ENCODE measurements at regions not wholly inside any gene's neighbourhood (a gene's known extent, or its start where the extent isn't known, plus 50 kb on each side); places are given as distances from the start of the nearest gene placed in this dataset.
A peak's percentile ranks its signal among the peaks of the same experiment; 100 is the strongest.
"Not testable (repeated sequence)": the region's sequence is repeated elsewhere in the genome, so short reads cannot be mapped to it uniquely, and the experiment has no call there.

DNA sequence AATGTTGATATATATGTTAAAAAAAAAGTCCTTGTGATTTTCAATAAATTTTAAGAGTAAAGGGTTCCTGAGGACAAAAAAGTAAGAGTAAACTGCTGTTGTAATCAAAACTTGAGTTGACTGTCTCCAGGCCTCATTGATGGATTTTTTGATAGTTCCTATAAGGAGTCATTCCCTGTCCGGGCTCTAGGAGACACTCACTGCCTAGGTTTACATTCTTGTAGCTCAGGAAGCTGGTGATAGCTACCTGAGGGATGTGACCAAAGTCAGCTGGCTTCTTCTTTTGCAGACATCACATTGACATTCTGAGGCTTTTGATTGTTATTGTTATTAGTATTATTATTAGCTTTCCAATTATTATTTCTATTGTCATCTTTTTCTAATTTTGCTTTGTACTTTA, 116.5 kb upstream of the FBXL7 start:
- DNase-seq: no peak

DNA sequence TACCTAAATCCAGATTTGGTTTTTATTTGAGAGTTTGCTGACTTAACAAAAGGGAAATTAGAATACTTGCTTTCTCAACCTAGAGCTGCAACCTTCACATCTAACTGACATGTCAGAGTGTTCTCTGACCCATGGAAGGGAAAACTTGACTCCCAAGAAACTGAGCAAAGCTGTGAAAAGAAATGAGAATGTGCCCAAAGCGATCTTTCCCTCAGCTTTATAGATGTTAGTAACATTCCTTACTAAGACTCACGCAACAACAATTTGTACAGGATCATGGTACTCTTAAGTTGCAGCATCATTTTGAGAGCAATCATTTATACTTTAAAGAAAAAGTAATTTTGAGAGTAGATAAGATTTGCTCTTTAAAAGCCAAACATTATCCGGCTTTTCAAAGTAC, 117.0 kb upstream of the FBXL7 start:
- DNase-seq: no peak

DNA sequence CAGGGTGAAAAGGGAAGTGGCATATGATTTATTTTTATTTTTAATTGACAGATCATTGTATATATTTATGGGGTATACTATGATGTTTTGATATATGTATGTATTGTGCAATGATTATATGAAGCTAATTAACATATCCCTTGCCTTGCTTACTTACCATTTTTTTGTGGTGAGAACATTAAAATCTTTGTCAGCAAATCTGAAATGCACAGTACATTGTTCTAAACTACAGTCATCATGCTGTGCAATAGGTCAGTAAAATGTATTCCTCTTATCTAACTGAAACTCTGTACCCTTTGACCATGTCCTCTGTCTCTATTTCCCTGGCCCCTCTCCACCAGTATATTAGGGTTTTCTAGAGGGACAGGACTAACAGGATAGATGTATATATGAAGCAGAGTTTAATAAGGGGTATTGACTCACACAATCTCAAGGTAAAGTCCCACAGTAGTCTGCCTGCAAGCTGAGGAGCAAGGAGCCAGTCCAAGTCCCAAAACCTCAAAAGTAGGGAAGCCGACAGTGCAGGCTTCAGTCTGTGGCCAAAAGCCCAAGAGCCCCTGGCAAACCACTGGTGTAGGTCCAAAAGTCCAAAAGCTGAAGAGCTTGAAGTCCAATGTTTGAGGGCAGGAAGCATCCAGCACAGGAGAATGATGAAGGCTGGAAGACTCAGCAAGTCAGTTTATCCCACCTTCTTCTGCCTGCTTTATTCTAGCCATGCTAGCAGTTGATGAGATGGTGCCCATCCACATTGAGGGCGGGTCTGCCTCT, 122.2 kb upstream of the FBXL7 start:
- no peak for DNase-seq

DNA sequence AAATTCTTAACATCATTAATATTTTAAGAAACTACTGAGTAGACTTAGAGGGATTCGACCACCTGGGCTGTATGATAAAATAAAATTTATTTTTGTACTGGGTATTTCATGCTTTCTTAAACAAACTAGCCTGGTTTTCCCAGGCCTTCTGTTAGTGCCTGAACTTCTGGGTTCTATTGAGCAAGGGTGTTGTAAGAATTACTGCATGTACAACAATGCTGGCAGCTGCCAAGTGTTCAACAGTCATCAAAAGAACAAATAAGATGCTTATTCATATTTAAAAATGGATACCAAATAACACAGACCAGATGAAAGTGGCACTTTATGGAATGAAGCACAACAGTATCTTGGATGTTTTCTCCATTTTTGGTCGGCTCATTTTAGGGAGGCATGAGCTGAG, 123.2 kb upstream of the FBXL7 start:
- no peak for DNase-seq

DNA sequence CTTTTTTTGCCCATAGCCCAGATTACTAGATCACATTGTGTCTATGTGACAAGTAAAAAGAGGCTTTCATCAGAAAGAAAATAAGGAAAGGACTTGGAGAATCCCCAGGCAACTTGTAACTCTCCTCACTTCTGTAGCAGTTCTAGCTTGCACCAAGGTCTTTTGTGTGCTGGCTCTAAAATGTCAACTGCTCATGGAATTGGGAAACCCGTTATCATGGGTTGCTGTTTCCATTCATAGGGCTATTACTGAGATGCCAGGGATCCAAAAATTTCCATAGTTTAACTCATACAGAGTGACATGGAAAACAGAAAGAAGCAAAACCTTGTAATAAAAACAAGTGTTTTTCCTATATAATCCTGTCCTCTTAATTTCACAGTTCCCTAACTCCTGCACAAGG, 123.9 kb upstream of the FBXL7 start:
- no peak for DNase-seq

DNA sequence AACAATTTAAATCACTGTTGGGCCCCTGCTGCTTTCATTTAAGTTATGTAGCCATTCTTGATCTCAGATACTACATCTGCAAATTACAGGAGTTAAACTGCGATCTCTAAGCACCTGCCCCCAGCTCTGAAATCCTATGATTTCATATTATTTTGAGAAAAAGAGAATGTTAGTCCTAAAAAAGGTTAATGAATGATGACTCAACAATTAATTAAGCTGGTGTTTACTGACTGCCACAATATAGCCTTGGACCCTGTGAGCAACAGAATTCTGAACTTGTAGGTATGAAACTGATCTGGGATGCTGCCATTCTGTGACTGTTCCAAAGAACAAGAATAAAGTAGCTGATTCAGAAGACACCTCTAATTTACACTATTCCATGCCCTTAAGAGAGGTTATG, 124.4 kb upstream of the FBXL7 start:
- DNase-seq: no peak

DNA sequence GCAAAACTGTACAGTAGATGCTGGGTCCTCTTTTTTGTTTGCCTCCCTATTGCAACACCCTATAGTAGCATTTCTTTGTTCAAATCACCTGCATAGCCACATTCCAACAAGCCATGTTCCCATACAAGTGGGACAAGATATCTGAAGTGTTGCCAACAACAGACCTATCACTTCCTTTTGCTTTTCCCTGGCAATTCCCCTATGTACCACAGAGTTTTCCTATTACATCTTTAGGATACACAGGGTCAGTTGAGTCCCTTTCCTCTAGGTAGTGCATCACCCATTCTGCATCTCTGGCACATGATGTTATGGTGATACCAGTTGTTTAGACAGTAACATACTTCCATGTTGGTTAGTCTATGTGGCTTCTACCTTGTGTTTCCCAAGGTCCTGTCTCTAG, 125.1 kb upstream of the FBXL7 start:
- DNase-seq: no peak

DNA sequence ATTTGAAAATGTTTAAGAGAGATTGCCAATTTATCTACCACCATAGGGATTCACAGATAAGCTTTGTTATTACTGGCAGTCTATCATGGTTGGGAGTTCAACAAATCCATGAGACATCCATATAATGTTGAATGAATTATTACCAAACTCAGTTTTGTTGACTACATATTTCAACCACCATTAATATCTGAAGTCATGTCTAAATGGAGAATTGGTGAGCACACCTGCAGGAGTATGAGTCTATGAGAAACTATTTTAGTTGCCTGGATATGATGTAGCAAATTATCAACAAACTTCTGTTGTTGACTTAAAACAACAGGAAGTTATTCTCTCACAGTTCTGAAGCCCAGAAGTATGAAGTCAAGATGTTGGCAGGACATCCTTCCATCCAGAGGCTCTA, 126.8 kb upstream of the FBXL7 start:
- no peak for DNase-seq

DNA sequence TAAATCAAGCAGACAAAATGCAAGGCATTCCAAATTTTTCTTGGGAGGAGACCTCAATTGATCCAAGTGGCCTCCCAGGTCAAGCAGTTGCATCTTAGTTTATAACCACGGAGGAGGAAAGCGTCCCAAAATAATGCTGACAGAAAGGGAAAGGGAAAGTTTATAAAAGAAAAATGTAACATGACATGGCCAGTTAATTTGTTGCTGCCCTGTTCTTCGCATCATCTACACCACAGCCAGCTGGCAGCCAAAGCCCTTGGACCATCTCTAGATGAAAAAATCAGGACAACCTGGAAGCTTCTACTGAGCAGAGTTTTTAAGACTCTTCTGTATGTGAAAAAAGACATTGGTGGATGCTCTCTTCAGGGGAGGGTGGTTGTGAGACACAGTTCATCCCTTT, 128.8 kb upstream of the FBXL7 start:
- DNase-seq: peak; percentile 79

DNA sequence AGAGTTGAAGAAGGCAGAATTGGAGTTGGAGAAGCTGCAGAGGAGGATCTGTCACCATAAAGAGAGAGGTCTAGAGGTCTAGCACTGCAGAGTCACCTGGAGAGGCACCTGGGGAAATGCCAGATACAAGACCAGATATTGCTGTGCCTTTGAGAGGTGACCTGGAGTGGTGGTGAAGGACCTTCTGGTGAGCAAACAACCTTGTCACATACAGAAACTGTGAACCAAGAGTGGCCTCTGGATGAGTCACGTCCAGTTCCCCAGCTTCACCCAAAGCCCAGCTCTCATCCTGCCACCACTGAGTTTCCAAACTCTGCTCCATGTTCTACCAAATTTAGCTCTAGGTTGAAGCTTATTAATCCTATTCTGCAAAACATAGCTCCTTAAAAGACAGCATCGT, 131.1 kb upstream of the FBXL7 start:
- no peak for DNase-seq

DNA sequence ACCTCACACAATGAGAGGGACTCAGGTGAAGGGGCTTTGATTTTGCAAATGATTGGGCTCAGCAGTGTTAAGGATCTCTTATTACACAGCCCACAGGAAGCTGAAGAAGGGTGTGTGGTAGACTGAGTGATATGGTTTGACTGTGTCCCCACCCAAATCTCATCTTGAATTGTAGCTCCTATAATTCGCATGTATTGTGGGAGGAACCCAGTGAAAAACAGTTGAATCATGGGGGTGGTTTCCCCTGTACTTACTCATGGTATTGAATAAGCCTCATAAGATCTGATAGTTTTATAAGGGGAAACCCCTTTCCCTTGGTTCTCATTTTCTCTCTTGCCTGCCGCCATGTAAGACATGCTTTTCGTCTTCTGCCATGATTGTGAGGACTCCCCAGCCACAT, 132.5 kb upstream of the FBXL7 start:
- DNase-seq: no peak

DNA sequence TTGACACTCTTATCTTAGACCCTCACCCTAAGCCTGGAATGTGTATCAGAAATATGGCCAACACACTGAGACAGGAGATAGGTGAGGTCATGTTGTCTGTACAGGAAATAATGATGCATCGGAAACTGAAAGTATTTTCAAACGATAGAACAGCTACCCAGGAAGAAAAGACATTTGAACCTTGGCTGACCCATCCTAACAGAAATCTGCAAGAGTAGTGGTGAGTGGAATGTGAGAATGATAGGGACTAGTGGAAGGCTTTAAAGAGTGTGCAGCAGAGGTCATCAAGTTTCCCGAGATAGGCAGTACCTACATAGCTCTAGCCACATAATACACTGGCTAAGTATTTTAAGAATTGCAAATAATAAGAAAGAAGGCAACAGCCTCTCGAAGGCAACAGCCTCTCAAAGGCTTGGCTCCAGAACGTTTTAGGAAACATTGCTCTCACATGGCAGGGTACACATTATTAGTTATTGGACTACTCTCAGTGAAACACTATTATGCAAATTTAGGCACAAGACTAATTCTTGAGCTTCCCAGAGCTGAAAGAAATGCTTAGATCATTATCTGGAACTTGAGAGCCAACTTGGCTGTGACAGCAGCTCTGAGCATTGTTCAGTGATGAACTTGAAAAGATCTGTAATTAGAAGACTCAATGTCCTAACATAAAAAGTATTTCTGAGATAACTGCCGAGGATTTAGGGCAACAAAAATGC, 133.1 kb upstream of the FBXL7 start:
- DNase-seq: peak; percentile 55

DNA sequence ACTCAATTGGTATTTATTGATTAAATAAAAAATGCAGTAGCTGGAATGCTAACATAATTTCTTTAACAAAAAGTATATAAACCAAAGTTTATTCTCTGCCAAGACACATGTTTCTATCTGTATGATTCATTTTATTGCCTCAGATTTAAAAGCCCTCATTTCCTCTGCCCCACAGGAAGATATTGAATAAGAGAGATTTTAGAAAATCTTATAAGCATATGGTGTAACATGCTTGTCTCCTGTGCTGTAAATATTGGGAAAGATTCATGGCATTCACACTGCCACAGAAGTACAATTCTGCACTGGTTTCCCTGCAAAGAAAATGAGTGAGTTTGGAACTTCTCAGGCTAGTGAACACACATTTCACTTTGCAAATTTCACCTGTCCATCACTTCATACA, 134.9 kb upstream of the FBXL7 start:
- no peak for DNase-seq

DNA sequence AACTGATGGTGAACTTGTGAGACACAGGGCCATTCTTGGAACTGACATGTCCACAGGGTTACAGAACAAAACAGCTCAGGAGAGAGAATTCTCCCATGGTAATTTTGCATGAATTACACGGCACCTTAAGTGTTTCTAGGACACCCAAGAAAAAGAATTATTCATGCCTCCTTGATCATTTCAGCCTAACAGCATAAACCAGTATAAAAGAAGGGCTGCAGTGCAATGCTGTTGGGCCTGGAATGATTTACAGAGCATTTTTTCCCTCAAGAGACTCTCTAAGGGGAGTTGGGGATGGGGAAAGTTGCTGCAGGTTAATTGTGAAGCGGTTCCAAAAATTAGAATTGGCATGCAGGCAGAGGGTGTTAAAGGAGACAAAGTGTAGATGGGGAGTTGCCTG, 136.4 kb upstream of the FBXL7 start:
- no peak for DNase-seq

DNA sequence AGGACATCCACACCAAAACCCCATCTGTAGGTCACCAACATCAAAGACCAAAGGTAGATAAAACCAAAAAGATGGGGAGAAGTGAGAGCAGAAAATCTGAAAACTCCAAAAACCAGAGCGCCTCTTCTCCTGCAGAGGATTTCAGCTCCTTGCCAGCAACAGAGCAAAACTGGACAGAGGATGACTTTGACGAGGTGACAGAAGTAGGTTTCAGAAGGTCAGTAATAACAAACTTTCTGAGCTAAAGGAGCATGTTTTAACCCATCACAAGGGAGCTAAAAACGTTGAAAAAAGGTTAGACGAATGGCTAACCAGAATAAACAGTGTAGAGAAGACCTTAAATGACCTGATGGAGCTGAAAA, 142.9 kb upstream of the FBXL7 start:
- not testable (repeated sequence) for DNase-seq

DNA sequence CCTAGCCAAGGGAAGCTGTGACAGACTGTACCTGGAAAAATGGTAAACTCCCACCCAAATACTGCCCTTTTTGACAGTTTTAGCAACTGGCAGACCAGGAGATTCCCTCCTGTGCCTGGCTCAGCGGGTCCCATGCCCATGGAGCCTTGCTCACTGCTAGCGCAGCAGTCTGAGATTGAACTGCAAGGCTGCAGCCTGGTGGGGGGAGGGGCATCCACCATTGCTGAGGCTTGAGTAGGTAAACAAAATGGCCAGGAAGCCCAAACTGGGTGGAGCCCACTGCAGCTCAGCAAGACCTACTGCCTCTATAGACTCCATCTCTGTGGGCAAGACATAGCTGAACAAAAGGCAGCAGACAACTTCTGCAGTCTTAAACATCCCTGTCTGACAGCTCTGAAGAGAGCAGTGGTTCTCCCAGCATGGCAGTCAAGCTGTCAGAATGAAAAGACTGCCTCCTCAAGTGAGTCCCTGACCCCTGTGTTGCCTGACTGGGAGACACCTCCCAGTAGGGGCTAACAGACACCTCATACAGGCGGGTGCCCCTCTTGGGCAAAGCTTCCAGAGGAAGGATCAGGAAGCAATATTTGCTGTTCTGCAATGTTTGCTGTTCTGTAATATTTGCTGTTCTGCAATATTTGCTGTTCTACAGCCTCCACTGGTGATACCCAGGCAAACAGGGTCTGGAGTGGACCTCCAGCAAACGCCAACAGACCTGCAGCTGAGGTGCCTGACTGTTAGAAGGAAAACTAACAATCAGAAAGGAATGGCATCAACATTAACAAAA, 143.5 kb upstream of the FBXL7 start:
- DNase-seq: not testable (repeated sequence)

DNA sequence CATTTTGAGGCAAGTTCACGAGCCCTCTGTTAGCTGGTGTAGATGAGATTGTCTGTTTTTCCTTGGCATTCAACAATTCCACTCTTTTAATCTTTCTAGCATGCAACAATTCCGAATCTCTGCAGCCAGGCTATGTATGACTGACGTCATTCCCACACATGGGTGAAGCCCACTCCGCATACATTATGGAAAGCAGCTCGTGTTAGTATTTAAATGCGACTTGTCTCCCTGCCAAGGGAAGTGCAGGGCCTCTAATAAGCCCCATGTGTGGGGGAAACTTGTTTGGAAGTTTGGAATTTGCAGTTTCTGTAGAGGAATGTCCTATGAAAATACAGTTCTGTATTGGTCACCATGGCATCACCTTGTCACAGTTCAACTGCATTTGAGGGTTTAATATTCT, 146.0 kb upstream of the FBXL7 start:
- DNase-seq: no peak

DNA sequence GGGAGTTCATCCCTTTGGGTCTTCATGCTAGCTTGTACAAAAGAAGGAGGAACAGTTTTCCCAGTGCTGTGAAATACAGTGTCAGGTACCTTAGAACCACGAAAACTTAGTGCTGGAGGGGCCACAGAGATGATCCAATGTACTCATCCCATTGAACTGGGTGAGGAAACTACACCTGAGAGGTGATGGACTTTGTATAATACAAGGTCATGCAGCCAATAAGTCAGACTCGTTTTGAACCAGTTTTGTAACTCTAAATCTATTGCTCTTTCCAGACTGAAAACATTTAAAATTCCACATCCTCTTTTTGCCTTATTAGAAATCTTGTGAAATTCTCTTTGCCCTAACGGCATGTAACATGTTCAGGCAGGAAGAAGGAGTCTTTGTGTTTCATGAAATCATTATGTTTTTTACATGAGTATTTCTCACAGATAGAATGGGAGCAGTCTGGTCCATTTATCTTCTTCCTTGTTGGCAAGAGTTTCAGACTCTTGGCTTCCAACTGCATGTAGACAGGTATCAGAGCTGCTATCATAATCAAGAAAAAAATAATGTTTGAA, 146.8 kb upstream of the FBXL7 start:
- no peak for DNase-seq

DNA sequence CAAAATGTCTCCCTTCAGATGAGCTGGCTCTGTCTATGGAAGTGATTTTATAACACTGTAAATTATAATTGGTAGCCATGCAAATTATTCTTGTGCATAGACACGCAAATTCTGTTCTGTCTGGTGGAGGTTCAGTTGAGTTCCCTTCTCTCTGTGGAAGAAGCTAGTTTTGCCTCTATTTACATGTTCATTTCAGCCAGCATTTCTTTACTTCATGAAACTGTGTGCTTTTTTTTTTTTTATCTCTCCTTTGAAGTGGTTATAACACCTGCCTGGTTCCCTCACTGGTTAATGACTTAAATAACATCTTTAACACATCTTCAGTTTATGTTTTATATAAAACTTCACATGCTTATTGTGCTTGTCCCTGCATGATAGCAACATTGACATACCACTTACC, 149.4 kb upstream of the FBXL7 start:
- no peak for DNase-seq

DNA sequence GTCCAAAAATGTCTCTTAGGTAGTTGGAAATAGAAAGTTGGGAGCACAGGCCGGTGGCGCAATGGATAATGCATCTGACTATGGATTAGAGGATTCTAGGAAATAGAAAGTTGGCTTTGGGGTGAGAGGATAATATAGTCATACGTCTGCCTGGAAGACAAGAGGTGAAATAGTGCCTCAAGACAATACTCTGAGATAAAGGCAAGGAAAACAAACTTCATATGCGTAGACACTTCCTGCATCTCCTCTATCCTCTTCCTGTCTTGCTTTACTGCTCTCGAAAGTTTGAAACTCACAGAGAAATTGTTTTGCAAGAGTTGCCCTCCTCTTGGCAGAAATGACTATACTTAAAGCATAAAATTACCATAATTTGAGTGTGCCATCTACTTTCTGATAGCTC, 153.2 kb upstream of the FBXL7 start:
- DNase-seq: no peak

DNA sequence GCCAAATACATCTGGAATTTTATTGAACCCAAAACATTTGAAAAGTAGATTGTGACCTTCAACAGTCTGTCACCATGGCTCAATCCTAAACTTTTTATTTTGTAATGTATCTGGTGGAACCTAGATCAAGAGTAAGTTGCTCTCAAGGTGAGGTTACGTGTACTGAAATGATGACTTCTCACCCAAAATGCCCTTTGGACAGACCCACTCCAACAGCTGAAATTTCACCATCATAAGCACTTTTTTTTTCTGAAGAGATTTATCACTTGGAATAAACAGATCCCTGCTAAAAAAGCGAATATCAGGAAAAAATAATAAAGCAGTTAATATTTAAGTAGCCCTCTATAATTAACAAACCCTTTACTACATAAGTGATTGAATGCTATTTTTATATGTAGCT, 155.0 kb upstream of the FBXL7 start:
- no peak for DNase-seq

DNA sequence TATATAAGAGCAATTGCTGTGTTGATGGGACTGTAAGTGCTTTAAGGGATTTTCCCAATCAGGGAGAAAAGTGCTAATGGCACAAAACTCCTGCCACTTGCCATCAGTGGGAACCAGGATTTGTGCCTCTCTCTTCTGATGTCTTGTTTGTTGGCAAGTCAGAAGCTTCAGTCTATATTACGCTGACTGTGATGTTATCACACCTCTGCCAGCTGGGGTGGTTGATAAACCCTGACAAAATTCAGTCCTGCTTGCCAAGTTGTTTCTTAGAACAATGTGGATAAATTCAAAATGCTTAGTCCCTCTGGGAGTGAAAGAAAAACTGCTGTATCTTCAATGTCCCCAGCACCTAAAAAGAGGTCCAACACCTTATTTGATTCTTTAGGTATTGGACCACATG, 161.4 kb upstream of the FBXL7 start:
- no peak for DNase-seq

DNA sequence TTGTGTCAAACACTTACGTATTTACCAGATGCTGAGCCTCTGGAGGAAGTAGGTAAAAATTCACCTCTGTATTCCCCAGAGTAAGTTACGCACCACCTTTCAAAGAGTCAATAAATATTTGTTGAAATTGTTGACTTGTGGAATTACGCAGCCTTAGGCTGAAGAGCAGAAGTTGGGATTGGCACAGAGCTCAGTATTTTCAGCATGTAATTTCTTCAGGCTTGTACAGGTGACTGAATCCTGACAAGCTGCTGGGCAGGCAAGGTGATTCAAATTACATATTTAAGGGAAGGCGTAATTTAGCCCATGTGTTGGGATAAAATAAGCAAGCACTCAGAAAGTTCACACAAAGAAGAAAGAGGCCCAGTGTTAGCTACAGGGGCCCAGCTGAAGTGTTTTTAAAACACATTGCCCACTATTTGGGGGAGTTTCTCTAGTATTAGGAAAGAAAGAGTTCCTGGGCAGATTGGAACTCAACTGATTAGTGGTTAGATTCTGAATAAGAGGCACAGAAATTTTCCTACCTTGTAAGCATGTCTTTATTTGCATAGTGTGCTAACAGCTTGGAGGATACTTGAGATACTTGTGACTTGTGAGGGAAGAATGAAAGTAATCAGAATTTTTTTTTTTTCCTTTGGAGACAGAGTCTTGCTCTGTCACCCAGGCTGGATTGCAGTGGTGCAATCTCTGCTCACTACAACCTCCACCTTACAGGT, 165.3 kb upstream of the FBXL7 start:
- no peak for DNase-seq
